Breast epithelium (tissue), 4 donors: ENCODE measurements at regions not wholly inside any gene's neighbourhood (a gene's known extent, or its start where the extent isn't known, plus 50 kb on each side); places are given as distances from the start of the nearest gene placed in this dataset.
A peak's percentile ranks its signal among the peaks of the same experiment; 100 is the strongest.

Experiments used
- DNase-seq, 2 donors: peaks; one replicate each; pipeline ENCODE4 v3.0.0-alpha.2; 2019; ENCODE audit warnings: low spot score in 2 of 2
- H3K27ac ChIP-seq, 2 donors: fragments of 200-600 bp; sonication (generic) in 1 of 2; one replicate each; pipeline ENCODE4 v1.5.1; 2016 to 2019; ENCODE audit warnings: mild to moderate bottlenecking in 1 of 2
- H3K27me3 ChIP-seq, 2 donors: fragments of 200-600 bp; sonication (generic) in 1 of 2; one replicate each; pipeline versions ENCODE4 v1.5.1 to v1.6.0; 2017 to 2019; ENCODE audit warnings: control low read depth in 1 of 2, mild to moderate bottlenecking in 1 of 2
- H3K36me3 ChIP-seq: fragments of 200-600 bp; one replicate; pipeline ENCODE4 v1.5.1; 2019
- H3K4me1 ChIP-seq, 2 donors: fragments of 200-600 bp; sonication (generic); one replicate each; pipeline ENCODE4 v1.5.1; 2016 to 2019; ENCODE audit warnings: control low read depth in 1 of 2
- H3K4me3 ChIP-seq, 3 donors: fragments of 200-600 bp; sonication (generic); 1 replicate in 2 of 3; 2 replicates in 1 of 3; pipeline ENCODE4 v1.5.1; 2016 to 2019; ENCODE audit warnings: mild to moderate bottlenecking in 3 of 3, moderate library complexity in 2 of 3
- H3K9me3 ChIP-seq, 2 donors: fragments of 200-600 bp; sonication (generic) in 1 of 2; one replicate each; pipeline ENCODE4 v1.5.1; 2016 to 2019; ENCODE audit warnings: control low read depth in 1 of 2
- POLR2A ChIP-seq: fragments of 450-650 bp; IDR thresholded peaks from one replicate; pipeline ENCODE4 v1.6.1; 2016; ENCODE audit warnings: antibody characterized with exemption, mild to moderate bottlenecking, moderate library complexity
- POLR2AphosphoS5 ChIP-seq, 3 donors: sonication (generic); formaldehyde crosslinking; IDR thresholded peaks; one replicate each; pipeline ENCODE4 v1.6.1; 2017; ENCODE audit warnings: antibody characterized with exemption in 3 of 3
- intact Hi-C: fragments of 100-400 bp; cut with DNase I; formaldehyde crosslinking; loops from one replicate; pipeline ENCODE4 v1.15.1; 2023; ENCODE audit warnings: low total_unique reads
- TF ChIP-seq, protein P1 (sequence below), 3 donors: fragments of 450-650 bp; IDR thresholded peaks; one replicate each; pipeline ENCODE4 v1.5.1; 2016 to 2017; ENCODE audit warnings: antibody characterized with exemption in 3 of 3, mild to moderate bottlenecking in 3 of 3, moderate library complexity in 3 of 3

DNA sequence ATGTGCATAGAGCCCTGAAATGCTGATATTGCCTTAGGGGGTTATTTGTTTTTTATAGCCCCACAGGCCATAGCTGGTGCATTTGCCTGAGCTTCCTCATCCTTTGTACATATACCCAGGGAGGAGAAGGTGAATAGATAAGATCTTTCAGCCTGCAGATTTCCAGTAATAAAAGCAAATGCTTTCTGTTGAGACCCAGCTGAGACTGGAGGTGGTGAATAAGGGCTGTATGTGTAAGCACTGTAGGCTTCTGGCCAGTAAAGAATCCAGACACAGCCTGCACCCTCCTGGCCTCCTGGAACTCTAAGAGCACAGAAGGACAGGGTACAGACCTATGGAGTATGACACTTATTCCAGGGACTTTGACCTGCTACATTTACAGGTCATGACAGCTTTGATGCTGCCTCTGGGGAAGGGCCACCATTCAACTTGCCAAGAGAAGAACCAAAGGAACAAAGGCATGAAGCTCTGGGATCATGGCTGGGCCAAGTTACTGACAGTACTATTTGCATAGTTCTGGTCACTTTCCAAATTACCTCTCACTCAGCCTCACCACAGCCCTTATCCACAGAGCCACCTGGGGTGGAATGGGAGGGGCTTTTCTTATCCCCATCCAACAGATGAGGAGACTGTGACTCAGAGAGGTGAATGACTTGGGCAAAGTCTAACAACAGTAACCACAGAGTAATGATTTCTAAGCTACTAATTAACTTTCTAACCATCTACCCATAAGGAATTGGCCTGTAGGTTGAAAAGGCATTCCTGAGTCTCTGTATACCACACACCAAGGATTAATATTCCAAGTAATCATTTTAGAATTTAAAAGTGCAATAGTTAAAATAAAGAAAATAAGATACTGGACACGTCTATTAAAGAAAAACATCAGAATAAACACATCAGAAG is 604.5 kb upstream of the KLF4 start:
- no peak for TF ChIP-seq POLR2AphosphoS5 (IDR thresholded peaks at IDR 0.05)
- no peak for TF ChIP-seq POLR2A
- TF ChIP-seq, protein P1, sequence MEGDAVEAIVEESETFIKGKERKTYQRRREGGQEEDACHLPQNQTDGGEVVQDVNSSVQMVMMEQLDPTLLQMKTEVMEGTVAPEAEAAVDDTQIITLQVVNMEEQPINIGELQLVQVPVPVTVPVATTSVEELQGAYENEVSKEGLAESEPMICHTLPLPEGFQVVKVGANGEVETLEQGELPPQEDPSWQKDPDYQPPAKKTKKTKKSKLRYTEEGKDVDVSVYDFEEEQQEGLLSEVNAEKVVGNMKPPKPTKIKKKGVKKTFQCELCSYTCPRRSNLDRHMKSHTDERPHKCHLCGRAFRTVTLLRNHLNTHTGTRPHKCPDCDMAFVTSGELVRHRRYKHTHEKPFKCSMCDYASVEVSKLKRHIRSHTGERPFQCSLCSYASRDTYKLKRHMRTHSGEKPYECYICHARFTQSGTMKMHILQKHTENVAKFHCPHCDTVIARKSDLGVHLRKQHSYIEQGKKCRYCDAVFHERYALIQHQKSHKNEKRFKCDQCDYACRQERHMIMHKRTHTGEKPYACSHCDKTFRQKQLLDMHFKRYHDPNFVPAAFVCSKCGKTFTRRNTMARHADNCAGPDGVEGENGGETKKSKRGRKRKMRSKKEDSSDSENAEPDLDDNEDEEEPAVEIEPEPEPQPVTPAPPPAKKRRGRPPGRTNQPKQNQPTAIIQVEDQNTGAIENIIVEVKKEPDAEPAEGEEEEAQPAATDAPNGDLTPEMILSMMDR (IDR thresholded peaks at IDR 0.05), result no peak
- no peak overlapping the region for H3K27ac ChIP-seq
- intact Hi-C loops, result no loop called here
- H3K9me3 ChIP-seq, result no peaks in the 10 kb centered on the region
- no peaks in the 10 kb centered on the region for H3K36me3 ChIP-seq
- no peaks in the 10 kb centered on the region for H3K4me1 ChIP-seq
- no peaks in the 10 kb centered on the region for H3K27me3 ChIP-seq
- no peak overlapping the region for H3K4me3 ChIP-seq
- no peak for DNase-seq

DNA sequence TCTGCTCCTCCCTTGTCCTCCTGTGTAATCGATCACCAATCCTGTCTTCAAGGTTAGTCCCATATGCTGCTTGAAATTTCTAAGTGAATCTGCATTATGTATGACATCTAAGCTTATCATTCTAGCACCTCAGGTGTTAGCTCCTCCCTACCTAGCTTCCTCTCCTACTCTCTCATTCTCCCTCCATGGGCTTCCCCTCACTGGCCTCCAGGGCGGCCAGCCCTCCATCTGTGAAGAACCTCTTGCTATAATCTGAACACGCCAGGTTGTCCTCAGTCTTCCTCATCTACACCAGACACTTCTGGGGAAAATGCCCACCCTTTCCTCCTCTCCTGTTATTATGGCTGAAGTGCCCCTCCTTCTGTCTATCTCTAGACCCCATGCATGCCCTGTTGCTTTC is 599.3 kb upstream of the KLF4 start:
- no peak overlapping the region for H3K4me3 ChIP-seq
- no peak overlapping the region for H3K27ac ChIP-seq
- no peaks in the 10 kb centered on the region for H3K36me3 ChIP-seq
- TF ChIP-seq POLR2AphosphoS5 (IDR thresholded peaks at IDR 0.05), result no peak
- TF ChIP-seq, protein P1 (IDR thresholded peaks at IDR 0.05), result no peak
- no peak for TF ChIP-seq POLR2A
- intact Hi-C loops, result no loop called here
- H3K27me3 ChIP-seq, result no peaks in the 10 kb centered on the region
- DNase-seq, result no peak
- H3K9me3 ChIP-seq, result no peaks in the 10 kb centered on the region
- H3K4me1 ChIP-seq, result no peaks in the 10 kb centered on the region

DNA sequence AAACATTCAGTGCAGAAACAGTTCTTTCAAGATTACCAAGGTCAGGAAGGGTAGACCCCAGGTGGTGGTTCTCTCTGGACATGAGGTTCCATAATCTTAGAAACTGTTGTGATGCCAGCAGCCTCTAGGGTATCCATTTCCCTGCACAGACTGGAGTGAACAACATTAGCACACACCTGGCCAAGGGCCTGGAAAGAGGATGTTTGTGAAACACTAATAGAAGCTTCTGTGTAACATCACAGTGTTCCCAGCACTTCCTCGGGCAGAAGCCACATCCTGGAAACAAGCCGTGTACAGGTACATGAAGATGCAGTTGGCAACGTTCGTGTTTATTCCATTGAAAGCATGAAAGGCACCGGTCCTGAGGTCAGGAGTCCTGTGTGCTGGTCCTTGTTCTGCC is 598.2 kb upstream of the KLF4 start:
- Histone ChIP-seq H3K27ac (no peak overlapping the region), H3K27me3 (no peaks in the 10 kb centered on the region), H3K9me3 (no peaks in the 10 kb centered on the region), H3K4me1 (no peaks in the 10 kb centered on the region), H3K4me3 (no peak overlapping the region), H3K36me3 (no peaks in the 10 kb centered on the region)
- peak in 1 of 2 donors; percentile 46 for DNase-seq
- no peak for TF ChIP-seq POLR2A
- TF ChIP-seq, protein P1 (IDR thresholded peaks at IDR 0.05), result no peak
- TF ChIP-seq POLR2AphosphoS5 (IDR thresholded peaks at IDR 0.05), result peak in 2 of 3 donors; percentile 36 to 88
- intact Hi-C loops, result no loop called here

DNA sequence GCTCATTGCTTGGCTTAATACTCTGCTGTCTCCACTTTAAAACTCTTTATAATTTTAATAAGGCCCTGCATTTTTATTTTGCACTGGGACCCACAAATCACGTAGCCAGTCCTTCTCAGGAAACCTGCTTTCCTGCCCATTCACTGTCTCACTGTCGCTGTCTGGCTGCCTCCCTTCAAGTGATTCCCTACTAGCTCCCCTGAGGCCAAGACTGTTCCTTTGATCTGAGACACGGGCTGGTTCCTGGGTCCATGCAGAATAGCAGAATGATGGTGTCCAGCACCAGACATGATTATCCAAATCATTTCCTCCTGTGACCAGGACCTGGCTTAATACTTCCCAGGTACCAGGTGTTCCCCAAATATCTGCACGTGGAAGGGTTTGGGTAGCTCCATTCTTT is 597.1 kb upstream of the KLF4 start:
- TF ChIP-seq POLR2A (no peak), POLR2AphosphoS5 (IDR thresholded peaks at IDR 0.05) (no peak)
- TF ChIP-seq, protein P1 (IDR thresholded peaks at IDR 0.05), result no peak
- no peaks in the 10 kb centered on the region for H3K27me3 ChIP-seq
- H3K36me3 ChIP-seq, result no peaks in the 10 kb centered on the region
- no peaks in the 10 kb centered on the region for H3K4me1 ChIP-seq
- no peaks in the 10 kb centered on the region for H3K9me3 ChIP-seq
- intact Hi-C loops, result no loop called here
- H3K27ac ChIP-seq, result no peak overlapping the region
- no peak for DNase-seq
- H3K4me3 ChIP-seq, result no peak overlapping the region

DNA sequence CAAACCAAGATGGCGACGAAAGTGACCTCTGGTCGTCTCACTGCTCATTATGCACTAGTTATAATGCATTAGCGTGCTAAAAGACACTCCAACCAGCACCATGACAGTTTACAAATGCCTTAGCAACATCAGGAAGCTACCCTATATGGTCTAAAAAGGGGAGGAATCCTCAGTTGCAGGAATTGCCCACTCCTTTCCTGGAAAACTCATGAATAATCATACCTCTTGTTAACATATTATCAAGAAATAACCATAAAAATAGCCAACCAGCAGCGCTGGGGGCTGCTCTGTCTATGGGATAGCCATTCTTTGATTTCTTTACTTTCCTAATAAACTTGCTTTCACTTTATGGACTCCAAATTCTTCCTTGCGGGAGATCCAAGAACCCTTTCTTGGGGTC is 595.7 kb upstream of the KLF4 start:
- H3K4me1 ChIP-seq, result no peaks in the 10 kb centered on the region
- intact Hi-C loops, result no loop called here
- H3K27me3 ChIP-seq, result no peaks in the 10 kb centered on the region
- no peaks in the 10 kb centered on the region for H3K9me3 ChIP-seq
- DNase-seq, result no peak
- no peak overlapping the region for H3K27ac ChIP-seq
- H3K4me3 ChIP-seq, result no peak overlapping the region
- no peaks in the 10 kb centered on the region for H3K36me3 ChIP-seq
- TF ChIP-seq, protein P1 (IDR thresholded peaks at IDR 0.05), result no peak
- TF ChIP-seq POLR2AphosphoS5 (IDR thresholded peaks at IDR 0.05) (no peak), POLR2A (no peak)
